Natural killer cell (primary cell): ENCODE measurements at regions not wholly inside any gene's neighbourhood (a gene's known extent, or its start where the extent isn't known, plus 50 kb on each side); places are given as distances from the start of the nearest gene placed in this dataset.

Experiments used
- ATAC-seq, 3 donors: fragments of 150-1000 bp in 2 of 3; fragments of 200-7000 bp in 1 of 3; cut with Tn5 transposase; 1 replicate in 1 of 3; 2 replicates in 2 of 3; pipeline ENCODE4 v1.10.0; 2021; ENCODE audit warnings: mild to moderate bottlenecking in 2 of 3, moderate library complexity in 2 of 3
- DNase-seq, 2 donors: peaks; one replicate each; pipeline versions ENCODE4 v3.0.0 to v3.0.0-alpha.2; 2013 to 2021; ENCODE audit warnings: mixed read lengths in 1 of 2
- H3K27ac ChIP-seq: one replicate; pipeline ENCODE4 v1.5.1; 2013; ENCODE audit warnings: mild to moderate bottlenecking, low read length
- H3K27me3 ChIP-seq: one replicate; pipeline ENCODE4 v1.6.1; 2013; ENCODE audit warnings: low read length; ENCODE audit not compliant: control insufficient read depth, insufficient read depth
- H3K36me3 ChIP-seq: one replicate; pipeline ENCODE4 v1.6.1; 2013; ENCODE audit warnings: low read length; ENCODE audit not compliant: control insufficient read depth, insufficient read depth
- H3K4me1 ChIP-seq: one replicate; pipeline ENCODE4 v1.6.1; 2013; ENCODE audit warnings: low read length; ENCODE audit not compliant: control insufficient read depth, insufficient read depth
- H3K4me3 ChIP-seq: one replicate; pipeline ENCODE4 v1.5.1; 2013; ENCODE audit warnings: low read length
- H3K9me3 ChIP-seq: one replicate; pipeline ENCODE4 v1.6.1; 2013; ENCODE audit warnings: low read length; ENCODE audit not compliant: control insufficient read depth, insufficient read depth
- H3K27ac Mint-ChIP-seq, 2 donors: one replicate each; pipeline ENCODE4 v1.8.0; 2022; ENCODE audit warnings: mild to moderate bottlenecking in 2 of 2, mixed read lengths in 2 of 2, moderate library complexity in 1 of 2
- H3K27me3 Mint-ChIP-seq, 2 donors: one replicate each; pipeline ENCODE4 v1.8.0; 2022; ENCODE audit warnings: low read depth in 2 of 2, mixed read lengths in 2 of 2
- H3K36me3 Mint-ChIP-seq: one replicate; pipeline ENCODE4 v1.8.0; 2022; ENCODE audit warnings: mixed read lengths
- H3K4me1 Mint-ChIP-seq, 2 donors: one replicate each; pipeline ENCODE4 v1.8.0; 2022; ENCODE audit warnings: mixed read lengths in 2 of 2
- H3K4me3 Mint-ChIP-seq: one replicate; pipeline ENCODE4 v1.8.0; 2022; ENCODE audit warnings: mild to moderate bottlenecking, moderate library complexity, mixed read lengths
- H3K9me3 Mint-ChIP-seq, 2 donors: one replicate each; pipeline ENCODE4 v1.8.0; 2022; ENCODE audit warnings: mixed read lengths in 2 of 2
- CTCF ChIP-seq: fragments of 200-600 bp; IDR thresholded peaks from one replicate; pipeline ENCODE4 v1.8.0; 2022; ENCODE audit warnings: antibody characterized with exemption
- WGBS: methylation state at CpG from one replicate; pipeline ENCODE4 v1.1.7; 2013; ENCODE audit warnings: missing lambda C conversion rate; ENCODE audit not compliant: insufficient coverage; 5-methylcytosine and 5-hydroxymethylcytosine counted together
- intact Hi-C: fragments of 100-400 bp; cut with micrococcal nuclease; formaldehyde crosslinking; loops from one replicate; pipeline ENCODE4 v1.14.2; 2022

DNA sequence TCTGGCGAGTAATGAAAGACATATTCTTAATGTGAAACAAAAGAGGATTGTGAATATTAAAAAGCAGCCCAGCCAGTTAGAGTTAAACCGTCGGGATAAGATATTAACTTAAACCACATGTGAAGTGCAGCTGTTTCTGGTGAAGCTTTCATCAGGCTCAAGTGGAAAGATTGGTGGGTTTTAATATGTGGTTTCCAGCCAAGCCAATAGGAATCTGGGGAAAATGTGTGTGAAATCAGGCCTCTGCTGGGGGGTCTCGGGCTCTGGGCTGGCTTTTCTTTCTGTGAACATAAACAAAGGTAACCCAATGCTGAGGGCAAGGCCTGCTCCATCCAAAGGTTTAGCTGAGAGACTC, 279.6 kb downstream of the SLC4A3 start:
- DNase-seq (no peak), ATAC-seq (no peak)
- H3K9me3 ChIP-seq, result no peaks in the 10 kb centered on the region
- no peak overlapping the region for H3K4me3 Mint-ChIP-seq
- H3K36me3 ChIP-seq, result no peaks in the 10 kb centered on the region
- H3K27ac Mint-ChIP-seq, result no peak overlapping the region
- no peaks in the 10 kb centered on the region for H3K4me1 ChIP-seq
- intact Hi-C loops, result no loop called here
- H3K9me3 Mint-ChIP-seq, result peaks cover 0 to 5% of the 10 kb centered on the region in 2 donors
- WGBS, result 85% methylated on average over 4 of the region's 4 CpGs
- TF ChIP-seq CTCF, result no peak
- H3K27ac ChIP-seq, result no peak overlapping the region
- no peaks in the 10 kb centered on the region for H3K27me3 Mint-ChIP-seq
- H3K27me3 ChIP-seq, result no peaks in the 10 kb centered on the region
- no peaks in the 10 kb centered on the region for H3K4me1 Mint-ChIP-seq
- H3K4me3 ChIP-seq, result no peak overlapping the region
- H3K36me3 Mint-ChIP-seq, result no peaks in the 10 kb centered on the region

GRCh38 chr2:219908538-219908937, 281.1 kb downstream of the SLC4A3 start:
- no peak overlapping the region for H3K4me3 ChIP-seq
- no peak for TF ChIP-seq CTCF
- ATAC-seq (no peak), DNase-seq (no peak)
- 86% methylated on average over 2 of the region's 2 CpGs for WGBS
- H3K27ac ChIP-seq, result no peak overlapping the region
- Mint-ChIP-seq H3K36me3 (no peaks in the 10 kb centered on the region), H3K27me3 (no peaks in the 10 kb centered on the region), H3K9me3 (peaks cover 0 to 5% of the 10 kb centered on the region in 2 donors), H3K4me1 (no peaks in the 10 kb centered on the region), H3K27ac (no peak overlapping the region), H3K4me3 (no peak overlapping the region)
- no peaks in the 10 kb centered on the region for H3K9me3 ChIP-seq
- intact Hi-C loops, result no loop called here
- H3K4me1 ChIP-seq, result no peaks in the 10 kb centered on the region
- no peaks in the 10 kb centered on the region for H3K36me3 ChIP-seq
- no peaks in the 10 kb centered on the region for H3K27me3 ChIP-seq

- Histone ChIP-seq H3K4me3 (no peak overlapping the region), H3K9me3 (no peaks in the 10 kb centered on the region), H3K27ac (no peak overlapping the region), H3K36me3 (no peaks in the 10 kb centered on the region), H3K27me3 (no peaks in the 10 kb centered on the region), H3K4me1 (no peaks in the 10 kb centered on the region)
- H3K4me3 Mint-ChIP-seq, result no peak overlapping the region
- DNase-seq (no peak), ATAC-seq (no peak)
- H3K4me1 Mint-ChIP-seq, result no peaks in the 10 kb centered on the region
- WGBS, result 66% methylated on average over 4 of the region's 4 CpGs
- intact Hi-C loops, result no loop called here
- peaks cover 0 to 5% of the 10 kb centered on the region in 2 donors for H3K9me3 Mint-ChIP-seq
- TF ChIP-seq CTCF, result no peak
- no peak overlapping the region for H3K27ac Mint-ChIP-seq
- H3K27me3 Mint-ChIP-seq, result no peaks in the 10 kb centered on the region
- H3K36me3 Mint-ChIP-seq, result no peaks in the 10 kb centered on the region
Observed at GRCh38 chr2:219911541-219911940, 284.1 kb downstream of the SLC4A3 start.

DNA sequence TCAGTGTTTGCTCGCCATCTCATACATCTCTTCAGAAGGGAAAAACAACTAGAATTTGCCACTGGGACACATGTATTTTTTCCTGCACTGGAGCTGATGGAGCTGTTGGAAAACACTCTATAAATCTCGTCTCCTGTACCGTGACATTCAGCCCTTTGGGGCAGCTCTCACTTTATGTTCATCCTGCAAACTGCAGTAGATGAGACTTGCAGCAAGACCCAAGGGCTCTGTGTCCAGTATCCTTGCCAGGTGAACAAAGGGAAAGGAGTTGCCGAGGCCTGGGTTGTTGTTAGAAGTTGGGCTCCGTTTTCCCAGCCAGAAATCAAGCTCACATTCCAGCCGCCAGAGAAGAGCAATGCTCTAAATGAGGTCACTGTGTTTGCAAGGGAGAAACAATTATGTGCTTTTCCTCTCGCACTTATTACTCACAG, 285.1 kb downstream of the SLC4A3 start:
- Histone ChIP-seq H3K27me3 (no peaks in the 10 kb centered on the region), H3K36me3 (no peaks in the 10 kb centered on the region), H3K27ac (no peak overlapping the region), H3K4me3 (no peak overlapping the region), H3K4me1 (no peaks in the 10 kb centered on the region), H3K9me3 (no peaks in the 10 kb centered on the region)
- H3K4me1 Mint-ChIP-seq, result no peaks in the 10 kb centered on the region
- no peaks in the 10 kb centered on the region for H3K27me3 Mint-ChIP-seq
- intact Hi-C loops, result no loop called here
- peaks cover 0 to 5% of the 10 kb centered on the region in 2 donors for H3K9me3 Mint-ChIP-seq
- no peak for ATAC-seq
- no peak for DNase-seq
- no peak for TF ChIP-seq CTCF
- WGBS, result 88% methylated on average over 7 of the region's 7 CpGs
- no peak overlapping the region for H3K27ac Mint-ChIP-seq
- no peak overlapping the region for H3K4me3 Mint-ChIP-seq
- no peaks in the 10 kb centered on the region for H3K36me3 Mint-ChIP-seq
